Lower leg skin (tissue), 4 donors: ENCODE measurements at regions not wholly inside any gene's neighbourhood (a gene's known extent, or its start where the extent isn't known, plus 50 kb on each side); places are given as distances from the start of the nearest gene placed in this dataset.
"Not testable (repeated sequence)": the region's sequence is repeated elsewhere in the genome, so short reads cannot be mapped to it uniquely, and the experiment has no call there.

Experiments
- DNase-seq, 2 donors: peaks; one replicate each; pipeline ENCODE4 v3.0.0-alpha.2; 2019; ENCODE audit warnings: low spot score in 2 of 2
- H3K4me3 ChIP-seq: fragments of 200-600 bp; sonication (generic); 2 replicates; pipeline ENCODE4 v1.5.1; 2017; ENCODE audit warnings: mild to moderate bottlenecking, low read depth; ENCODE audit not compliant: poor library complexity, severe bottlenecking
- WGBS, 2 donors: methylation state at CpG; one replicate each; pipeline ENCODE4 v1.1.5; 2018; 5-methylcytosine and 5-hydroxymethylcytosine counted together
- intact Hi-C: fragments of 100-400 bp; cut with DNase I; formaldehyde crosslinking; loops from one replicate; pipeline ENCODE4 v1.15.0; 2023; ENCODE audit warnings: low total_unique reads
- TF ChIP-seq, protein P1 (sequence below), 3 donors: fragments of 450-650 bp; IDR thresholded peaks; one replicate each; pipeline ENCODE4 v1.5.1; 2016; ENCODE audit warnings: antibody characterized with exemption in 3 of 3, mild to moderate bottlenecking in 3 of 3, moderate library complexity in 2 of 3

DNA sequence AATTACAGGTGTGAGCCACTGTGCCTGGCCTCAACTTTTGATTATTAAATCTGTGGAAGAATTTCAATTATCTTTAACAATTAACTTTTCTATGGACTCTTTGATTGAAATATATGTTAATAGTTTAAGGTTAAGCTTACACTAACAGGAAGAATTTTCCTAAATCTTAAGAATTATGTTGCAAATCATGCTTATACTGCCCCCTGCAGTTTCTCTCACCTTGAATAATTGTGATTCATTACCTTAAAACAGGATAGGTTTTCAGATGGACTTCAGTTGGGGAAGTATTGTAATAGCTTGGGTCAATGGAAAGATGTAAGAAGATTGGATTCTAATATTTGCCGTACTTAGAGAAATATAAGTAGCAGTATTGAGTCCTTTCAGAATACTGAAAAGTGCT is 66.5 kb upstream of the NIPA1 start:
- intact Hi-C loops, H3K4me3 ChIP-seq, DNase-seq: not testable (repeated sequence)
- 81 to 84% methylated on average over 1 of the region's 1 CpG for WGBS, 2 donors

DNA sequence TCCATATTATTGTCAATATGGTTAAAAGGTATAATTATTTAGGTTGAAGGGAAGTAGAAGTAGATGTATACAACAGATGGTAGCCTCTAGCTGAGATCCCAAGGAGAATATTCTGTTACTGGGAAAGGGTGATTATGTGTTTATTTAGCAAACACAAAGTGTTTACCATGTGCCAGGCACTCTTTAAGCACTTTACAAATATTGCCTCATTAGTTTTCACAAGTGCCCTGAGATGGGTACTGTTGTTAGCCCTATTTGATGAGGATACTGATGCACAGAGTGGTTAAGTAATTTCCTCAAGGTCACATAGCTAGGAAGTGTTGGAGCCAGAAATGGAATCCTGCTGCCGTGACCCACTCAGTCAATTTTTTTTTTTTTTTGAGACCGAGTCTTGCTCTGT is 60.3 kb upstream of the NIPA1 start:
- H3K4me3 ChIP-seq, DNase-seq, intact Hi-C loops: not testable (repeated sequence)
- WGBS, 2 donors = 100% methylated on average over 2 of the region's 2 CpGs; no CpG with 5 or more reads in 1 of the 2 donors

DNA sequence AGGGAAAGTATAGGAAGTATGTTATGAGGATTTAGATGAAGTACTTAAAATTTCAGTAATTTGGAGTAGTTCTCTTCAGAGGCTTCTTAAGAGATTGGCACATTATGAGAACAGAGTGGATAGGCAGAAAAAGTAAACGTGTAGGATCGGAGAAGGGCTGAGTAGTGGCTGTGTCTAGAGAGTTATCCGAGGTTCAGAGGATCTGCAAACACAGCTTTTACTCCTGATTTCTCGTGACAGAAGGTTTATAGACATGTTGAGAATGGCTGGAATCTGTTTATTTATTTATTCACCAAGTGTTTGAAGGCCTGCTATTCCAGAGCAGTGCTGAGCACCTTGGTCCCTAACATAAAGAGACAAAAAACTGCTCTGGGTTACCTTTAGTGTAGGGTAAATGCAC is 51.4 kb upstream of the NIPA1 start:
- H3K4me3 ChIP-seq, intact Hi-C loops, DNase-seq: not testable (repeated sequence)
- WGBS, 2 donors = 49 to 73% methylated on average over 4 of the region's 4 CpGs

DNA sequence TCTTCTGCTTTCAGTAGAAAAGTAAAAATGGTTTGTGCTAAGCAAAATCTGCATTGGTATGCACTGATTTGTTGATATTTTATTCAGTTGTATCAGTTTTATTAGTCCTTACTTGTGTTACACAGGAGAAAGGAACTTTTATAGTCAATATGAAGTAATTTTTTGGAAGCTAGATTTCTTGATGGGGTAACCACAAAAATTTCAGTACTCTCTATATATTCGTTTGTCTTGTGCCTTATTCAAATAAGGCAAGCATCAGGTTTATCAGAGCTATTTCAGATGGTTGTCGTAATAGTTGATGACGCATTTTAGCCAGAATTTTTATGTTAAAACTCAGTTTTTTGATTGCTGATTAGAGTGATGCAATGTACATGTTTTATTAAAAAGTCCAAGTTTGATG is 50.7 kb upstream of the NIPA1 start:
- TF ChIP-seq, protein P1, sequence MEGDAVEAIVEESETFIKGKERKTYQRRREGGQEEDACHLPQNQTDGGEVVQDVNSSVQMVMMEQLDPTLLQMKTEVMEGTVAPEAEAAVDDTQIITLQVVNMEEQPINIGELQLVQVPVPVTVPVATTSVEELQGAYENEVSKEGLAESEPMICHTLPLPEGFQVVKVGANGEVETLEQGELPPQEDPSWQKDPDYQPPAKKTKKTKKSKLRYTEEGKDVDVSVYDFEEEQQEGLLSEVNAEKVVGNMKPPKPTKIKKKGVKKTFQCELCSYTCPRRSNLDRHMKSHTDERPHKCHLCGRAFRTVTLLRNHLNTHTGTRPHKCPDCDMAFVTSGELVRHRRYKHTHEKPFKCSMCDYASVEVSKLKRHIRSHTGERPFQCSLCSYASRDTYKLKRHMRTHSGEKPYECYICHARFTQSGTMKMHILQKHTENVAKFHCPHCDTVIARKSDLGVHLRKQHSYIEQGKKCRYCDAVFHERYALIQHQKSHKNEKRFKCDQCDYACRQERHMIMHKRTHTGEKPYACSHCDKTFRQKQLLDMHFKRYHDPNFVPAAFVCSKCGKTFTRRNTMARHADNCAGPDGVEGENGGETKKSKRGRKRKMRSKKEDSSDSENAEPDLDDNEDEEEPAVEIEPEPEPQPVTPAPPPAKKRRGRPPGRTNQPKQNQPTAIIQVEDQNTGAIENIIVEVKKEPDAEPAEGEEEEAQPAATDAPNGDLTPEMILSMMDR (IDR thresholded peaks at IDR 0.05) = no peak
- DNase-seq = no peak
- intact Hi-C loops = no loop called here
- no peak overlapping the region for H3K4me3 ChIP-seq
- WGBS, 2 donors = 80 to 84% methylated on average over 3 of the region's 3 CpGs

DNA sequence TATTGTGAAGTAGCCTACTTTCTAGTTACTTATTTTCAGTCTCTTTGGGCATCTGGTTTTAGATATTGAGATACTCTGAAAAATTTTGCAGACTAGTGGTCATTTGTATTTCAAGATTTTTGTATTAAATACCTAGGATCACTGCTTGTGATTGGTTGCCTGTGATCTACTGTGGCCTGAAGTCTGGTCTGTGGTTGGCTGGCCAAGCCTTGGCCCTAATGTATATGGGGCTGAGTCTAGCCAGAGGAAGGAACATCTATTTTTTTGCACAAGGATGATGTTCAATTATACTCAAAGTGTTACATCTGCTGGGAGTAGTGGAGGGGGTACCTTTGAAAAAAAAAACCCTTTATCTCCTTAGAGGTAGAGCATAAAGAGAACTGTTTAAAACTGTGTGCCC is 50.2 kb upstream of the NIPA1 start:
- intact Hi-C loops, DNase-seq, H3K4me3 ChIP-seq: not testable (repeated sequence)
